PC-9 (cell line): ENCODE measurements at regions not wholly inside any gene's neighbourhood (a gene's known extent, or its start where the extent isn't known, plus 50 kb on each side); places are given as distances from the start of the nearest gene placed in this dataset.

Experiments used
- EZH2 ChIP-seq: fragments of 200-600 bp; sonication (generic); IDR thresholded peaks from 2 replicates; pipeline ENCODE4 v1.8.0; 2017; ENCODE audit warnings: antibody characterized with exemption, low read depth
- TF ChIP-seq, protein P1 (sequence below): fragments of 200-600 bp; sonication (generic); conservative IDR thresholded peaks from 2 replicates; pipeline ENCODE4 v1.6.1; 2017; ENCODE audit warnings: mixed run types, antibody characterized with exemption, mild to moderate bottlenecking, moderate library complexity

DNA sequence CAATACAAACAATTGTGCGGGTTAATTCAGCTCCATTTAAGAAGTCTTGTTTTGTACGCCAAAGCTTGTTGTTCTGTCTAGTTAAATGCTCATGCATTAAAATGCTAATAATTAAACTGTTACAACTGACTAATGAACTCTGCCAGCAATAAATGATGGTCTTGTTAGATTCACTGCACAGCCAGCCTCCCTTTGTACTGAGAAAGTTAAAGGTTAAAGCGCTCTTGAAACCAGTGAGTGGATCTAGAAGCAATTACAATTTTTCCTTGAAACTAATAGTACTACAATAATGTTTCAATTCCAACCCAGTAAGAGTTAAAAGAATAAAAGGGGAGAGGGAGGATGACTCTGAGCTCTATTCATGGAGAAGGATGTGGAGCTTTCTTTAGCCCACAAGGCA, 233.0 kb downstream of the EMX2 start:
- TF ChIP-seq, protein P1, sequence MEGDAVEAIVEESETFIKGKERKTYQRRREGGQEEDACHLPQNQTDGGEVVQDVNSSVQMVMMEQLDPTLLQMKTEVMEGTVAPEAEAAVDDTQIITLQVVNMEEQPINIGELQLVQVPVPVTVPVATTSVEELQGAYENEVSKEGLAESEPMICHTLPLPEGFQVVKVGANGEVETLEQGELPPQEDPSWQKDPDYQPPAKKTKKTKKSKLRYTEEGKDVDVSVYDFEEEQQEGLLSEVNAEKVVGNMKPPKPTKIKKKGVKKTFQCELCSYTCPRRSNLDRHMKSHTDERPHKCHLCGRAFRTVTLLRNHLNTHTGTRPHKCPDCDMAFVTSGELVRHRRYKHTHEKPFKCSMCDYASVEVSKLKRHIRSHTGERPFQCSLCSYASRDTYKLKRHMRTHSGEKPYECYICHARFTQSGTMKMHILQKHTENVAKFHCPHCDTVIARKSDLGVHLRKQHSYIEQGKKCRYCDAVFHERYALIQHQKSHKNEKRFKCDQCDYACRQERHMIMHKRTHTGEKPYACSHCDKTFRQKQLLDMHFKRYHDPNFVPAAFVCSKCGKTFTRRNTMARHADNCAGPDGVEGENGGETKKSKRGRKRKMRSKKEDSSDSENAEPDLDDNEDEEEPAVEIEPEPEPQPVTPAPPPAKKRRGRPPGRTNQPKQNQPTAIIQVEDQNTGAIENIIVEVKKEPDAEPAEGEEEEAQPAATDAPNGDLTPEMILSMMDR, result no peak
- TF ChIP-seq EZH2, result no peak
